GM21723 (cell line): ENCODE measurements at regions not wholly inside any gene's neighbourhood (a gene's known extent, or its start where the extent isn't known, plus 50 kb on each side); places are given as distances from the start of the nearest gene placed in this dataset.

Source experiments
- ATAC-seq: cut with Tn5 transposase; IDR thresholded peaks from one replicate; pipeline ENCODE4 v1.9.1; 2021; ENCODE audit warnings: mild to moderate bottlenecking, moderate library complexity; ENCODE audit not compliant: unreplicated experiment

DNA sequence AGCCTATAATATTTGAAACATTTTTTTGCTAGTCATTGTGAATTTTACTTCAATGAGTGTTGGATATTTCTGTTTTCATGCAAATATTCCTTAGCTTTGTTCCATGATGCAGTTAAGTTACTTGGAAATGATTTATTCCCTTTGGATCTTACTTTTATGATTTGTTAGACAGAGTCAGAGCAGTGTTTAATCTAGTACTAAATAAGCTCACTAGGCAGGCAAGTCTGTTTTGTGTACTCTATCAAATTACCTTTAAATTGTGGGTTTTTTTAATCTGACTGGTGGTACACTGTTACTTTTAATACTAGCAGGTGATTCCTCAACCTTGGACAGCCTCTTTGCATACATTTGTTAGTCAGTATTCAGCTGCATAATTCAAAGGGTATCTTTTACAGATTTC, 173.3 kb upstream of the MBNL1 start:
- ATAC-seq, result no peak

DNA sequence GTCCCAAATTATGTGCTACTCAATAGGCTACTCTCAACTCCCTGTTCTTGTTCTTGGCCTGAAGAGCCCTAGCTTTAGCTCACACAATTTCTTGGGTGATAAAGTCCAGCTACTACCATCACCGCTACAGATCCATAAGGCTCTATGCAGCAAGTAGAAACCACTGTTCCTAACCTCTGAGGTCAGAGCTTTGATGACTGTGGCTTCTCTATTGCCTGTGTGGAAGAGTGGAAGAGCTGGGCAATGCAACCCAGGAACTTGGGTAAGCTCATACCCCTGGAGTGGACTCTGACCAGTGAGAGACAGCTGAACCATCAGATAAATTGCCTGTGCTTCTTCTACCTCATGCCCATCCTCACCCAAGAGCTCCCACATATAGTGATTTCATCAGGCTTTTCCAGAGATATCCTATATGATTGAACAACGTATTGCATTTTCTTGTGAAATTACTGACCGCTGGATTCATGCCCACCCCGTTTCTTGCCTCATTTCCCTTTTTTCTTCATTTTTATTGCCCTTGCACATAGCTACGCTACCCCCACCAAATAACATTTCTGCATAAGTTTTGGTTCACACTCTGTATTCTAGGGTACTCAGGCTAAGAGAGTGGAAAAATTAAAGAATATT, 172.3 kb upstream of the MBNL1 start:
- no peak for ATAC-seq

DNA sequence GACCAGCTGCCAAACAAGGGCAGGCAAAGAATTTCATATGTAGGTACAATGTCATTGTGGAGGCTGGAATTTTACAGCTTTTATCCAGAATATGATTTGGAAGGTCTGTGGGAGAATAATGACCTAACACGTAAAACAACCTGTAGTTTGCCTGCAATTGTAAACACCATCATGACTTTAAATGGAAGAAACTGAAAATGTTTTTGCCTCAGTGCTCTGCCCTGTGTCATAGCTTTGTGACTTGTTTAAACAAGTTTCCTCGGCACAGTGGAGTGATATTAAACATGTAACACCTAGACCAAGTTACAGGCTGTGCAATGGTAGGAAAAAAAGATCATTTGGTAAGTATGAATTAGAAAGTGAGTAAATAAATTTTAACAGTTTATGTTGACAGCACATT, 171.6 kb upstream of the MBNL1 start:
- no peak for ATAC-seq

DNA sequence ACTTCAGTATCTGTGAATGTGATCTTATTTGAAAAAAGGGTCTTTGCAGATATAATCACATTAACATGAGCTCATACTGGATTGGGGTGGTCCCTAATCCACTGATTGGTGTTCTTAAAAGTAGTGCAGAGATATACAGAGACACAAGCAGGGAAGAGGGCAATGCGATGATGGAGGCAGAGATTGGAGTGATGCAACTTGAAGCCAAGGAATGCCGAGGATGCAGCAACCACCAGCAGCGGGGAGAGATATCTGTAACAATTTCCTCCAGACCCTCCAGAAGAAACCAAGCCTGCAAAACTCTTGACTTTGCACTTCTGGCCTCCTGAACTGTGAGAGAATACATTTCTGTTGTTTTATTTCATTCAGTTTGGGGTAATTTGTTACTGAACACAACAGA, 171.0 kb upstream of the MBNL1 start:
- ATAC-seq, result no peak

DNA sequence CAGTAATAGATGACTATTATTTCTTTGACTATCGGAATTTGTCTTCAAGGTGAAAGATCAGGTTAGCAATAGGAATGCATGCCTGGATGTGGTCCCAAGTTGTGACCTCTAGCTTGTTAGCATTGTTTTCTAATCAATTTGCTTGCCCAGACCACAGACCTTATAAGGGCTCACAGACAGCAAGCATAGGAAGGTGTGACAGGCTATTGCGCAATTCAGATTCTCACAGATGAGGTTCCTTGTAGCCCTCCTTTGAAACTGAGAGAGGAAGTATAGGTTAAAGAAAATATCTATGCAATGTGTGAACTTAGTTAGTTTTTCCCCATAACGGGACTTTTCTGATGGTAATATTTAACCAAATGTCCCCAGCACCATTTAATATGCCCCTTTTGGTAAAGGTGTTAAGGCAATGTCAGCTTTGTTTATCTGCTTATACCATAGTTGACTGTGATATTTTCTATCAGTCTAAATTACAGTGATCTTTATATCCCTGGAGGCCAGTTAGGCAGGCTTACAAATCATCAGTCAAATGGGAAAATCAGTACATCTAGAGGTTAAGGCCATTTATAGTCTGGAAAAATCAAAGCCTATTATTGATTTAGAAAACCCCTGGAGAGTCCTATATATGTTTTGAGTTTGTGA, 168.1 kb upstream of the MBNL1 start:
- peak; percentile 92 for ATAC-seq

DNA sequence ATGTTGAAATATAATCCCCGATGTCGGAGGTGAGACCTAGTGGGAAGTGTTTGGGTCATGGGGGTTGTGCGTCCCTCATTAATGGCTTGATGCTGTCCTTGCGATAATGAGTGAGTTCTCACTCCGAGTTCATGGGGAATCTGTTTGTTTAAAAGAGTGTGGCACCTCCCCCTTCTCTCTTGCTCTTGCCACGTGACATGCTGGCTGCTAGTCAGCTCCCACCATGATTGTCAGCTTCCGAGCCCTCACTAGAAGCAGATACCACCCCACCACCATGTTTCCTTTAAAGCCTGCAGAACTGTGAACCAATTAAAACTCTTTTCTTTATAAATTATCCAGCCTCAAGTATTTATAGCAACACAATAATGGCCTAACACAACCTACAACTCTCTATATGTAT, 166.3 kb upstream of the MBNL1 start:
- no peak for ATAC-seq

DNA sequence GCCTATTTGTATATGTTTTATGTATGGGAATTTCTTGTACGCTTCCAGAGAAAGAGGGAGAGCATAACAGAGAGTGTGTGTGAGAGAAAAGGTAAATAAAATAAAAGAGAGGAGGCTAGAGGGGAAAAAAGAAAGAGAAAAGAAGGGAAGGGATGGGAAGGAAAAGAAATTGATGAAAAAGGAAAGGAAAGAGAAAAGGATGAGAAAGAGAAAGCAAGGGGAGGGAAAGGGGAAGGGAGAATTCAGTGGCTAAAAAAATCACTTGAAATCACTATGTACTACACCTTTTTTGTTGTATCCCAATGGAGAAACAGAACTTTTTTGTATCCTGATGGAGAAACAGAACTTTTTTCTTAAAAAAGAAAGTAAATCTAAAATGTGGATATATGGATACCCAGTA, 165.5 kb upstream of the MBNL1 start:
- no peak for ATAC-seq

DNA sequence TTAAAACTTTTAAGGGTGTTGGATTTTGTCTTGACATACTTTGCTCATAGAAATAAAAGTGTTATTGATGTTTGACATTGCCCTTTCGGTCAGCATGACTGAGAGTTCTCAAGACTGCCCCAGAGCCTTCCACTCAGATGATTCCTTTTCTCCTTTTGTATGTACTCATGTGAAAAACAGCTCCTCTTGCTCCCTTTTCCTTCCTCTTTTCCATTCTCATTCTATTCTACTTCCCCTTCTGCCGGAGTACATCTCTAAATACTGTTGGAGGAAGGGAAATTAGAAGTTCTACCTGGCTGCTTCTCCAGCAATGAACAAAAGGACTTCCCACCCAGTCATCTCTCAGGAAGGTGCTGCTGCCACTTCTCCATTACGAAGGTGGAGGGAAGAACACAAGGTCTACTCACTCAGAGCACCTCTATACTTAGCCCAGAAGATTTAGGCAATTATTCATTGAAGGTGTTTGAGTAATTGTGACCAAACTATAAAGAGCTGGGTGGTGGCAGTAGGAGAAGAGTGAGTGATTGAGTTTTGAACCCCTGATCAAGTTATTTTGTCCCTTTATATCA, 163.8 kb upstream of the MBNL1 start:
- ATAC-seq, result no peak

DNA sequence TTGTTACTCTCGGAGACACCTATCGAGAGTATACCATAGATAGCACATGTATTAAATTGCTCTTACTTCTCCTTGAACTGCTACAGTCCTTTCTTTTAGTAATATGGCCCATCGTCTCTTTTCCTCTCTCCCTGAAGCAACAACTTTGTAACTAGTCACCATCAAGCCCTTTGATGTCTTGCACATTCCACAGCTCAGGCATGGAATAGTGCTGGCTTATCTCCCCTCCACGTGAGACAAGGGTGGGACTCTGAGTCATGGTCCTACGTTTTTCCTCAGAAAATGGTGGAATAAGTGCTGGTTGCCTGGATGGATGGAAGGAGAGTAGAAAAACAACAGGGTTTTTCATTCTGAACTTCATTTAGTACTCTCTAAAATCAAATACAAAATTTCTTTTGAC, 163.3 kb upstream of the MBNL1 start:
- ATAC-seq, result no peak

DNA sequence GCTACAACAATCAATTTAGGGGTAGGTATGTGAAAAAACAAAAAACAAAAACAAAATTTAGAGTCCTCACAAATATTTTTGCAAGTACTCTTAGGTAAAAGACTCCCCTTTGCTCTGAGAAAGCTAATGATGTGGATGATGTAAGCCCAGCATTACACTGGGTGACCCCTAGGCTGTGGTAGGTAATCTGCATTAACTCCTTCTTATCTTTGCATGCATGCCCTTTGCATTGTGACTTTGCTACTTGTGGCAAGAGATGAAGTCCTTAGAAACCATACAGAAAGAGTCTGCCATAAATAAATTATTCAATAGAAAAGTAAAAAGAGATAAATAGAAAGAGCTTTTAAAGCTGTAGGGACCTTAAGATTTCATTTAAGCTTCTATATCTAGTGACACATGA, 159.7 kb upstream of the MBNL1 start:
- no peak for ATAC-seq

DNA sequence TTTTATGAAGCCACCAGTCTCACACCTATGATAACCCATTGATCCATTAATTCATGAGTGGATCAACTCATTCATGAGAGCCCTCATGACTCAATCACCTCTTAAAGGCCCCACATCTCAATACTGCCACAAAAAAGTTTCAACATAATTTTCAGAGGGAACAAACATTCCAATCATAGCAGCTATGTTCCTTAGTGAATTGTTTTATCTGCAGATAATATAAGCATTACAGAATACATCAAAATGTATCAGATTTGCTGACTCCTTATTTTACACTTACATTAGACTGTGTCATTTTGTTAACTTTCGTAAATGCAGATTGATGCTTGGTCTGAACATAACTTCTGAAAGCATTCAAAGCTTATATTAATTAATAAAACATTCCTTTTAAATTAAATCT, 155.3 kb upstream of the MBNL1 start:
- no peak for ATAC-seq

DNA sequence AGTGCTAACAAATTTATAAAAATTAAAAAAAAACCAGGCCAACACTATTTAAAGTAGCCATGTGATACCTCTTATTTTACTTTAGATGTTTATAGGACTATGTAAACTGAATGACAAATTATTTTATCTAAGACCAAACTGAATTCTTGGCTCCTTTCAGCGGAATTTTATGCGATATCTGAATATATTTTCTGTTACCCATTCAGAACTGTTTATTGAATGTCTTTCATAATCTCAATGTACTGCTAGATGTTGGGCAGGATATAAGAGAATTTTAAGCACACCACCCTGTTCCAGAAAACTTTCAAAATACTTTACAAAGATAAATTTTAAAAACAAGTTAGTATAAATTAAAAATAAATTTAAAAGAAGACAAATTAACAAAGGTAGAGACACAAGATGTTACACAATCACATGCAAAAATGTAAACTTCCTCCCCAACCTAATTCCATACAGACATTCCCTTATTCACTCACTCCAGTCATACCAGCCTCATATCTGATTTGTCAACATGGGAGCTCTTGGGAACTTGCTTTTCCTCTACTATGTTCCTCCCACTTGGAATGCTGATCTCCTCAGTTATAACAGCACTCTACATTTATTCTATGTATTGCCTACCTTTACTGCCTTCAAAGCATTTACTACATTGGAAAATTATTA, 154.6 kb upstream of the MBNL1 start:
- ATAC-seq, result no peak

DNA sequence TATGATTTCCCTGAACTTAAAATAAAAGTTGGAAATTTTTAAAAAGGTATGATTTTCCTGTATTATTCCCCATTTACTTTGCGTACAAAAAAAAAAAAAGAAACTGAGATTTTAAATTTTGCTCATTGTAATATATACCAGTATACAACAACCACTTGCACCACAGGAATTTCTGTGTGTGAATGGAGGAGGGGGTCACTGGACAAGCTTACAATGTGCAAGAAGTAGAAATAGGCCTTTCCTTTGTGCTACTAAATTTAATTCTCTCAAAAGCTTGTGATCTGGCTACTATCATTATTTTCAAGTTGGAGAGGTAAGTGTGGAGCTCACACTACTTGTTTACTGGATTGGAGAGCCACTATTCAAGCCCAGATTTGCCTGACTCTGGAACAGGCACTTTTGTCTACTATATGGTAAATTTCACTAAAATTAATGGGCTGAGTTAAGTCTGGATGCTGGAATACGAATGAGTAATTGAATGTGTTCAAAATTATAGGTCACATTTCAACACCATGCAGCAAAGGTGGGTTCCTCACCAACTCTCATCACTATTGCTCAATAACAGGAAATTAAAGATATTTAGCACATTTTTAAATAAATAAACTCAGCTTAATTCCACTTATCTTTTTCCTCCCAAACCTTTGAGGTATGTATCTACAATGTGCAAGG, 148.0 kb upstream of the MBNL1 start:
- no peak for ATAC-seq

DNA sequence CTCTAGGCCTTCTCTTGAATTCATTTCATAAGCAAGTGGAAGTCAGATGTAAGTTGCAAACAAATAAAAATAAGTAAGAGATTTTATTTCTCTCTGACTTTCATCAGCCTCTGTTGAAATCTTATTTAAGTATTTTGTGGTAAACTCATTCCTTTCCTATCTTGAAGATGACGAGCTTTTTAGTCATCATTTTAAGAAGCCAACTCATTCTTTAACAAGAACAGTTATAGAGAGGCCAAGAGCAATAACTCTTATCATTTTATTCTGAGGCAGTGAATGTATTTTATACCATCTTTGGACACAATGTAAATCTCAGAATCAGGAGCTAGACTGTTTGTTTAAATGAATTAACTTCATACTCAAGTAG, 147.5 kb upstream of the MBNL1 start:
- no peak for ATAC-seq

DNA sequence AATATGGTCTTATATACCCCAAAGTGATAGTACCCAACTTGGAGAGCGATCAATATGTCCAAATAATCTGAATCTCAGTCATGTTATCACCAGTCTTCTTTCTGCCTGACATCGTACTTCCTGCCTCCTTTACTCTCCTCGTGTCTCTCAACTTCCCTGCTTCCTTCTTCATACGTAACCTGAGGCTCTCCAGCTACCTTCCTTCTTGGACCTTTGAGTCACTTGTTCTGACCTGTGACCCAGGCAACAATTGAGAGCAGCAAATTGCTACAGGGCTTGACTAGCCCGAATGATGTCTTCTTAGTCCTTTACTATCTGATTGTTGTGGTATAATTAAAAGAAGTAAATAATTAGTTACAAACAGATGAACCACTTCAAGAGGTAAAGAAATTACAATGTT, 145.9 kb upstream of the MBNL1 start:
- ATAC-seq, result no peak

DNA sequence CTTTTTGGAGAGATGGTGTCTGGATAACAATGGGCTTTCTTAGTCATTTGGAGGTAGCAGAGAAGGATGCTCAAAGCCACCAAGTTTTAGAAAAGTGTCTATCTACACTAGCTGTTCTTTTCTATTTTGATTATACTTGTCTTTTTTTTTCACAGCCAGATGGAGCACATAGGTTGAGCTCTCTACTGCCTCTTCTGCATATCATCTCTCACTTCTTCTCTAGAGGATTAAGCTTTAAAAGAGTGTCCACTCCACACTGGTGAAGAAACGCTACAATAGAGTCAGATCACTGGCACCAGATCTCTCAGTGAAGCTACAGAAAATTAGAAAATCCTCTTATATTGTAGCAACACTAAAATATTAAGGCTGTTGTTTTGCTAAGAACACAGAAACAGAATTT, 145.3 kb upstream of the MBNL1 start:
- no peak for ATAC-seq

DNA sequence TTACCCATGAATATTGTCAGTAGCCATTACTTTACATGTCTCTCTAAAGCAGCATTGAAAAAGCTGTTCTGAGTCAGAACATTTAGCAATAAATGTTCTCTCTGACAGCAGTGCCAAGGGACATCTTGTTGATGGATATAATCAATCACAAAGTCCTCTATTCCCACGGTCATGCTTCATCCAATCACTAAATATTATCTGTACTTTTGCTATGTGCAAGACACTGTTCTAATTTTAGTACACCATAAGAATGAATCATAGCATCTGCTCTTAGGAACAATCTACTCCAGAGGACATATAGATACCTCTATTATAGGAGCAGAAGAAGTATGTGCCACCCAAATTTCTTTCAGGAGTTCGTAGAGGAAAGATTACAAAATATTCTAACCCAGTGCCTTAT, 142.5 kb upstream of the MBNL1 start:
- ATAC-seq, result no peak

DNA sequence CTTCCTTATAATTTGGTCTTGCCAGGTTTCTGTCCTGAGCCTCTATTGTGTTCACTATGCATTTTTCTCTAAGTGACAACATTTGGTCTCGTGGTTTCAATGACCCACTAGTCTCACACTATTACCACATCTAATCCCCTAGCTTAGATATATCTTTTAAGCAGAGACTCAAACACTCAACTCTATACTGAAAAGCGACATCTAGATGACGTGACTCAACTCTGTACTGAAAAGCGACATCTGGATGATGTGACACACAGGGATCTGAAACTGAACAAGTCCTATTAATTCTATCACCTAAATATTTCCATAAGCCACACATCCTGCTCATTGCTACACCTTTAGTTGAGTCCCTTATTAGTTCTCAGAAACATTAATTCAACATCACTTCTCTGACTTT, 141.7 kb upstream of the MBNL1 start:
- peak; percentile 99 for ATAC-seq

DNA sequence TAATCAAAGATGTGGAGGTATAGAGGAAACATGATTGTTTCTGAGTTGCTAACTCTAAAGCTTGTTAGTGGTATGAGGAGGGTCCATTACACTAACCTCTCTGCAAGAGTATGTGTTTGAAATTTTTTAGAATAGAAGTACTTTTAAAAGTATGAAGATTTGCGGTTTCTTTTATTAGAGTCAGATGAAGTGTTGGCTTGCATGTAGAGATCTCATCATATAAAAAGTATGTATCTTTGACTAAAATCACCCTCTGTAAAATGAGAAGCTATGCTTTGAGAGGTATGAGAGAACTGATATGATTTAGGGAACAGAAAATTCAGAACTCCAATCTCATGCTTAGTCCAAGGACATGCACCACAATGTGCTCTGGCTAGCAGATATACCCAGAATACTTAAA, 140.4 kb upstream of the MBNL1 start:
- ATAC-seq, result no peak

DNA sequence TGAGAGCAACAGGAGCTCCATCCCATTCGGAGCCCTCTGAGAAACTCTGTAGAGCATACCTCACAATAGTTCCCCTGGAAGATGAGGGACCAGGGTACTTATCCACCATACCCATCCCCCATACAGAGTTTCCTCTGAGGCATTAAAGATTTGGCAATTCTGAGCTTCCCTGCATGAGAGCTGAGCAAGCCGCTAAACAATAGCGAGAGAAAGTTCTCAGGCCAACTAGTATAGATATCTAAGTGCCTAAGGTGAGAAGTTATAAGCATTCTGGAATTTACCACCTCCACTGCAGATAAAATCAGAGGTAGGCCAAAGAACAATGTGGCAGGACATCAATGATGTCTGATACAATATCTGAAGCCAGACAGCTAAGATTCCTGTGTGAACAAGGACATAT, 129.1 kb upstream of the MBNL1 start:
- no peak for ATAC-seq

DNA sequence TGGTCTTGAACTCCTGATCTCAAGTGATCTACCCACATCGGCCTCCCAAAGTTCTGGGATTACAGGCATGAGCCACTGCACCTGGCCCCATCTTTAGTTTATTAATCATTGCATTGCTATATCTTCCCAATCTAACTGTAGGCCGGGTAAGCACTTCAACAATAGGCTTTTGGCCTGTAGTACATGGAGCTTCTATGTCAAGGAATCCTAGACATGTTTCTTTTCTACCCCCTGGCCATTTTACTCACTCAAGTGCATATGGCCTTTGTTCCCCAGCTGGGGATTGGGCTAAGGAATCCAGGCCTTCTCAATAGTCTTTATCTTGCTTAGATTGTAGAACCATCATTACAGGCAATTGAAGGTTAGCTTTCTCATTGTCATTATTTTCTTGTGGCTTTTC, 122.3 kb upstream of the MBNL1 start:
- no peak for ATAC-seq

DNA sequence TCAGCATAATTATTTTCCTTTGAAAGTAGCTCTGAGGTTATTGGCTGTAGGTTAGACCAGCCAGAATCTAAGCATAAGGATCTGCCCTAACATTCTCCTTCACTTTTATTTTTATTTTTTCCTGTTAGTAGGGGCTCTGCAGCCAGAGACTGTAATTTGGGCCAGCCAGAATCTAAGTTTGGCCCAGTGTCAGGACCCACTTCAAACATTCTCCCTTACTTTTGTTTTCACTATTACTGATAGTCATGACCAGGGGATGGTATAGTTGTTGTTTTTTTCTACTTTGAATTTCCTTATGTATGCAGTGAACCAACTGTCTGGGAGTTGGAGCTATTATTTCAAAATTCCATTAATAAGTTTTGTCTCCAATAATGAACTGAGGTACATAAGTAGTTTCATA, 121.0 kb upstream of the MBNL1 start:
- ATAC-seq, result no peak
